HFF-Myc (cell line): ENCODE measurements at regions not wholly inside any gene's neighbourhood (a gene's known extent, or its start where the extent isn't known, plus 50 kb on each side); places are given as distances from the start of the nearest gene placed in this dataset.

Experiments used
- DNase-seq: peaks from one replicate; pipeline ENCODE4 v3.0.0-alpha.2; 2011; ENCODE audit warnings: low read depth; ENCODE audit errors: extremely low read depth
- H3K4me3 ChIP-seq: replicated peaks from 2 replicates; pipeline ENCODE4 v1.5.1; 2011; ENCODE audit warnings: low read depth, mild to moderate bottlenecking, control low read depth, low read length
- TF ChIP-seq, protein P1 (sequence below): IDR thresholded peaks from 2 replicates; pipeline ENCODE4 v1.5.1; 2012; ENCODE audit warnings: mild to moderate bottlenecking, low read depth, low read length, control low read depth; ENCODE audit errors: missing control alignments

DNA sequence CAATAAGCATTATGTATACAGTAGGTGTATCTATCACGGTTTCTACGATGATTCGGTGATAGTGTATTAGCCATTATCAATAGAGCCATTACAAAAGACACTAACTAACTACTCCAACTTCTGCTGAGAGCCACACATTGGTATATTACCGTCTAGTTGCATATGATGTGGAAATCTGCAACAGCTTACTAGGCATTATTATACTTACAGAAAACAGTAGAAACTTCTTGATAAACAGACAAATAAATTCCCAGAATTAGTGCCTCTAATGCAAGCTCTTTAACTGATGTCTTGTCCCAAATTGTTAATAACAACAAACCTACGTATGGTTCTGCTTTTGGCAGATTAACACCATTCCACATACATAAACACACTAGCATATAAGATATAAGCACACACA is 1923.0 kb upstream of the PIK3C3 start:
- no peak overlapping the region for H3K4me3 ChIP-seq
- TF ChIP-seq, protein P1, sequence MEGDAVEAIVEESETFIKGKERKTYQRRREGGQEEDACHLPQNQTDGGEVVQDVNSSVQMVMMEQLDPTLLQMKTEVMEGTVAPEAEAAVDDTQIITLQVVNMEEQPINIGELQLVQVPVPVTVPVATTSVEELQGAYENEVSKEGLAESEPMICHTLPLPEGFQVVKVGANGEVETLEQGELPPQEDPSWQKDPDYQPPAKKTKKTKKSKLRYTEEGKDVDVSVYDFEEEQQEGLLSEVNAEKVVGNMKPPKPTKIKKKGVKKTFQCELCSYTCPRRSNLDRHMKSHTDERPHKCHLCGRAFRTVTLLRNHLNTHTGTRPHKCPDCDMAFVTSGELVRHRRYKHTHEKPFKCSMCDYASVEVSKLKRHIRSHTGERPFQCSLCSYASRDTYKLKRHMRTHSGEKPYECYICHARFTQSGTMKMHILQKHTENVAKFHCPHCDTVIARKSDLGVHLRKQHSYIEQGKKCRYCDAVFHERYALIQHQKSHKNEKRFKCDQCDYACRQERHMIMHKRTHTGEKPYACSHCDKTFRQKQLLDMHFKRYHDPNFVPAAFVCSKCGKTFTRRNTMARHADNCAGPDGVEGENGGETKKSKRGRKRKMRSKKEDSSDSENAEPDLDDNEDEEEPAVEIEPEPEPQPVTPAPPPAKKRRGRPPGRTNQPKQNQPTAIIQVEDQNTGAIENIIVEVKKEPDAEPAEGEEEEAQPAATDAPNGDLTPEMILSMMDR: no peak
- no peak for DNase-seq

- TF ChIP-seq, protein P1: no peak
- no peak overlapping the region for H3K4me3 ChIP-seq
- DNase-seq: no peak
Observed at GRCh38 chr18:40031435-40031834, 1923.6 kb upstream of the PIK3C3 start.

DNA sequence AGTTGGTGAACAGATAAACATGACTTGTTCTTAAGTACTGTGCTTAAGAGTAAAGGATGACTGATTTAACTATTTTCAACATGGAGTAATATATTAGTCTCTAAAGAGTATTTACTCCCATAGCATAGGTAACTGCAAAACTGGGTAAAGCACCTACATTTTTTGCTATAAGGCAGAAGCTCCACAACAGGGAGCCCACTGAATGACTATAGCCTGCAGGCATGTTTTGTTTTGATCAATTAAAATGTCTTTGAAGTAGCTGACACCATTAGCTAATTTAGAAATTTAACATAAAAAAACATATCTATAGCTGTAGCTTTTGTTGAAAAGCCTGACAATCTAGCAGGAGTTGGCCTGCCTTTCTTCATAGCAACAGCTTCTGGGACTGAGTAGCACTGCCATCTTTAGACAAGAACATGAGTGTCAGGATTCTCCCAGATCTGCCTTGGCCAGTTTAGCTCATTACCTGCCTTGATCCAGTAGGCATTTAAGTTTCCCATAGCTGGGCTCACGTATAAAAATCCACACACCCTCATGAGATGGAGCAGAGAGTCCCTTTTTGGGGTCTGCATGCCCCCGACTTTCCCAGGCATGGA is 1935.1 kb upstream of the PIK3C3 start:
- no peak for DNase-seq

GRCh38 chr18:40018266-40018665 is 1936.8 kb upstream of the PIK3C3 start:
- no peak for DNase-seq
- TF ChIP-seq, protein P1: no peak
- H3K4me3 ChIP-seq: no peak overlapping the region

More for the DNA sequence above, 1935.1 kb upstream of the PIK3C3 start:
- H3K4me3 ChIP-seq: no peak overlapping the region
- TF ChIP-seq, protein P1: no peak

DNA sequence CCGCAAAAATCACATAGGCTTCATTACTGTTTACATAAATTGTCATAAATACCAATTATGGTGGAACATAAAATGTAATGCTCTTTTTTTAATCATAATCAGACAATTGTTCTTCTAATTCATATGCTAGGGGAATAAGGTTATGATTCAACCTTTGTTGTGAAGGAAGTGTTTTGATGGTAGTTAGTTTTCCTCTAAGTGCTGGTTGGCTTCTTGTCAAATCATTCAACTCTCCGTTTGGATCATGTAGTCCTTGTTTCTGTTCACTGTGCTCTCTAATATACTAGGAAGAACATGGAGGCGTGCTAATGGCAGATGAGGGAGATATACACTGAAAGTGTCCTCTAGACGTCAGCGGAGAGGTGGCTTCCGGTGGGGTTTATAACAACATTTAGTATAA is 1938.0 kb upstream of the PIK3C3 start:
- no peak overlapping the region for H3K4me3 ChIP-seq
- DNase-seq: no peak
- TF ChIP-seq, protein P1: no peak

- DNase-seq: no peak
- no peak overlapping the region for H3K4me3 ChIP-seq
- TF ChIP-seq, protein P1: no peak
Observed at GRCh38 chr18:40016405-40016804, 1938.6 kb upstream of the PIK3C3 start.
